PC-9 (cell line): ENCODE measurements at regions not wholly inside any gene's neighbourhood (a gene's known extent, or its start where the extent isn't known, plus 50 kb on each side); places are given as distances from the start of the nearest gene placed in this dataset.

Source experiments
- EZH2 ChIP-seq: fragments of 200-600 bp; sonication (generic); IDR thresholded peaks from 2 replicates; pipeline ENCODE4 v1.8.0; 2017; ENCODE audit warnings: antibody characterized with exemption, low read depth
- TF ChIP-seq, protein P1 (sequence below): fragments of 200-600 bp; sonication (generic); conservative IDR thresholded peaks from 2 replicates; pipeline ENCODE4 v1.6.1; 2017; ENCODE audit warnings: mixed run types, antibody characterized with exemption, mild to moderate bottlenecking, moderate library complexity

DNA sequence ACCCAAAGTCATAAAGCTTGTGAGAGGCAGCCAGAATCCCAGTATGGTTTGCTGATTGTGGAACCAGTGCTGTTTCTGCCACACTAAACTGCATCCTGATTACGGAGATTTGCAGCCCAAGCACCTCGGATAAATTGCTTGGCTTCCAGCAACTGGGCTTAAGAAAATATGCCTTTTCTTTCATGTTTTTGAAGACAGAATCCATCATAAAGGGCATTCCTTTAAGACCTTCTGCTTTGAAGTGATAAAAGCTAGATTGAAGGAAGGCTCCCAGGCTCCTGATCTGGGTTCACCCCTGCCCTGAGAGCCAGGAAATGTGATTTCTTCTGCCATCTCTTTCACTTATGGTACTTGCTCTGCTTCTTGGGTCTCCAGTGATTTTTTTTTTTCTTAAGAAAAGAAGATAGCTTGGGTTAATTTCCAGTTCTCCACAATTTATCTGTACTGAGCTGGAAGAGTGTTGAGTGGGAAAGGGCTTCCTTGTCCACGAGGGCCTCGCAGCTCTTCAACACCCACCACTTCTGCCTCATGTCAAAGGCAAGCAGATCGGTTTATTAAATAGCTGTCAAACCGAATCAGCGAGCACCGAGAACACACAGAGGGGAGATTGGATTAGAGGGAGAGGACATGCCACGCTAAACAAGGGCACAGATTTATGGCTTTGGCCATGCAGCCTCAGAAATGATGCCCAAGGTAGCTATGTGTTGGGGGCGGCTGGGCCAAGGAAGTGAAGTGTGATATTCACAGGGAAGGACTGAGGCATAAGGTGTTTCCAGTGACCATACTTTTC lies 94.9 kb upstream of the TBX20 start:
- TF ChIP-seq, protein P1, sequence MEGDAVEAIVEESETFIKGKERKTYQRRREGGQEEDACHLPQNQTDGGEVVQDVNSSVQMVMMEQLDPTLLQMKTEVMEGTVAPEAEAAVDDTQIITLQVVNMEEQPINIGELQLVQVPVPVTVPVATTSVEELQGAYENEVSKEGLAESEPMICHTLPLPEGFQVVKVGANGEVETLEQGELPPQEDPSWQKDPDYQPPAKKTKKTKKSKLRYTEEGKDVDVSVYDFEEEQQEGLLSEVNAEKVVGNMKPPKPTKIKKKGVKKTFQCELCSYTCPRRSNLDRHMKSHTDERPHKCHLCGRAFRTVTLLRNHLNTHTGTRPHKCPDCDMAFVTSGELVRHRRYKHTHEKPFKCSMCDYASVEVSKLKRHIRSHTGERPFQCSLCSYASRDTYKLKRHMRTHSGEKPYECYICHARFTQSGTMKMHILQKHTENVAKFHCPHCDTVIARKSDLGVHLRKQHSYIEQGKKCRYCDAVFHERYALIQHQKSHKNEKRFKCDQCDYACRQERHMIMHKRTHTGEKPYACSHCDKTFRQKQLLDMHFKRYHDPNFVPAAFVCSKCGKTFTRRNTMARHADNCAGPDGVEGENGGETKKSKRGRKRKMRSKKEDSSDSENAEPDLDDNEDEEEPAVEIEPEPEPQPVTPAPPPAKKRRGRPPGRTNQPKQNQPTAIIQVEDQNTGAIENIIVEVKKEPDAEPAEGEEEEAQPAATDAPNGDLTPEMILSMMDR: no peak
- TF ChIP-seq EZH2: no peak
